Neural crest cell (in vitro differentiated cells): ENCODE measurements at regions not wholly inside any gene's neighbourhood (a gene's known extent, or its start where the extent isn't known, plus 50 kb on each side); places are given as distances from the start of the nearest gene placed in this dataset.
A peak's percentile ranks its signal among the peaks of the same experiment; 100 is the strongest.

ENCODE experiments used
- DNase-seq: peaks from one replicate; pipeline ENCODE4 v3.0.0; 2021; ENCODE audit warnings: low read depth, mixed read lengths, low spot score
- H3K27ac Mint-ChIP-seq: one replicate; pipeline ENCODE4 v1.8.0; 2021; ENCODE audit warnings: mild to moderate bottlenecking, mixed read lengths; ENCODE audit not compliant: unreplicated experiment
- H3K27me3 Mint-ChIP-seq: 2 replicates; pipeline ENCODE4 v1.8.0; 2021; ENCODE audit warnings: low read depth, mild to moderate bottlenecking, mixed read lengths
- H3K36me3 Mint-ChIP-seq: 2 replicates; pipeline ENCODE4 v1.8.0; 2021; ENCODE audit warnings: low read depth, mild to moderate bottlenecking, mixed read lengths
- H3K4me1 Mint-ChIP-seq: 2 replicates; pipeline ENCODE4 v1.8.0; 2021; ENCODE audit warnings: mixed read lengths
- H3K4me3 Mint-ChIP-seq: one replicate; pipeline ENCODE4 v1.8.0; 2021; ENCODE audit warnings: mild to moderate bottlenecking, mixed read lengths
- H3K9me3 Mint-ChIP-seq: 2 replicates; pipeline ENCODE4 v1.8.0; 2021; ENCODE audit warnings: mixed read lengths
- TF ChIP-seq, protein P1 (sequence below): fragments of 200-600 bp; sonication (generic); conservative IDR thresholded peaks from 2 replicates; pipeline ENCODE4 v1.5.0; 2021; ENCODE audit warnings: antibody characterized with exemption, mild to moderate bottlenecking

- H3K4me3 Mint-ChIP-seq = no peak overlapping the region
- peaks cover 4% of the 10 kb centered on the region for H3K9me3 Mint-ChIP-seq
- DNase-seq = no peak
- H3K36me3 Mint-ChIP-seq = no peaks in the 10 kb centered on the region
- TF ChIP-seq, protein P1, sequence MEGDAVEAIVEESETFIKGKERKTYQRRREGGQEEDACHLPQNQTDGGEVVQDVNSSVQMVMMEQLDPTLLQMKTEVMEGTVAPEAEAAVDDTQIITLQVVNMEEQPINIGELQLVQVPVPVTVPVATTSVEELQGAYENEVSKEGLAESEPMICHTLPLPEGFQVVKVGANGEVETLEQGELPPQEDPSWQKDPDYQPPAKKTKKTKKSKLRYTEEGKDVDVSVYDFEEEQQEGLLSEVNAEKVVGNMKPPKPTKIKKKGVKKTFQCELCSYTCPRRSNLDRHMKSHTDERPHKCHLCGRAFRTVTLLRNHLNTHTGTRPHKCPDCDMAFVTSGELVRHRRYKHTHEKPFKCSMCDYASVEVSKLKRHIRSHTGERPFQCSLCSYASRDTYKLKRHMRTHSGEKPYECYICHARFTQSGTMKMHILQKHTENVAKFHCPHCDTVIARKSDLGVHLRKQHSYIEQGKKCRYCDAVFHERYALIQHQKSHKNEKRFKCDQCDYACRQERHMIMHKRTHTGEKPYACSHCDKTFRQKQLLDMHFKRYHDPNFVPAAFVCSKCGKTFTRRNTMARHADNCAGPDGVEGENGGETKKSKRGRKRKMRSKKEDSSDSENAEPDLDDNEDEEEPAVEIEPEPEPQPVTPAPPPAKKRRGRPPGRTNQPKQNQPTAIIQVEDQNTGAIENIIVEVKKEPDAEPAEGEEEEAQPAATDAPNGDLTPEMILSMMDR = no peak
- H3K4me1 Mint-ChIP-seq = no peaks in the 10 kb centered on the region
- no peak overlapping the region for H3K27ac Mint-ChIP-seq
- H3K27me3 Mint-ChIP-seq = no peaks in the 10 kb centered on the region
Observed at GRCh38 chr21:16928439-16928838, 584.4 kb upstream of the CXADR start.

DNA sequence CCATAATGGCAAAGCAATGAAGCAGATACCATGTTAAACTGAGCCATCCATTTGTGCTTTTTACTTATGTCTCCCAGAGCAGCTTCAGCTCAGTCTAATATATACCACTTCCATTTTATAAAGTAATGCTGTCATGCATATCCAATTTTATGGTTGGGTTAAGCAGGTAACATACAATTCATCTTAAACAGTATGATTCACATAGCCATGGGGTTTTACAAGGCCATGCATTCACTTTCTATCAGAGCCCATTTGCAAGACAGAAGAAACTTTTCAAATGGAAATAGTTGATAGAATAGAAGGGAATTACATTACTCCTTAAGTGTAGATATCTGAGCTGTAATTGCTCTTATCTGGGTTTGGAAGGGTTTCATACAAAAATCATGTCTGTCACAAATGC, 580.5 kb upstream of the CXADR start:
- no peak overlapping the region for H3K4me3 Mint-ChIP-seq
- H3K27ac Mint-ChIP-seq = no peak overlapping the region
- peaks cover 4% of the 10 kb centered on the region for H3K9me3 Mint-ChIP-seq
- no peaks in the 10 kb centered on the region for H3K27me3 Mint-ChIP-seq
- TF ChIP-seq, protein P1 = no peak
- no peaks in the 10 kb centered on the region for H3K4me1 Mint-ChIP-seq
- no peaks in the 10 kb centered on the region for H3K36me3 Mint-ChIP-seq
- DNase-seq = no peak

GRCh38 chr21:16942703-16943102, 570.1 kb upstream of the CXADR start:
- peaks cover 12% of the 10 kb centered on the region for H3K9me3 Mint-ChIP-seq
- no peak overlapping the region for H3K27ac Mint-ChIP-seq
- DNase-seq = no peak
- no peaks in the 10 kb centered on the region for H3K27me3 Mint-ChIP-seq
- H3K36me3 Mint-ChIP-seq = peaks cover 4% of the 10 kb centered on the region
- TF ChIP-seq, protein P1 = peak; percentile 45
- H3K4me1 Mint-ChIP-seq = no peaks in the 10 kb centered on the region
- no peak overlapping the region for H3K4me3 Mint-ChIP-seq

DNA sequence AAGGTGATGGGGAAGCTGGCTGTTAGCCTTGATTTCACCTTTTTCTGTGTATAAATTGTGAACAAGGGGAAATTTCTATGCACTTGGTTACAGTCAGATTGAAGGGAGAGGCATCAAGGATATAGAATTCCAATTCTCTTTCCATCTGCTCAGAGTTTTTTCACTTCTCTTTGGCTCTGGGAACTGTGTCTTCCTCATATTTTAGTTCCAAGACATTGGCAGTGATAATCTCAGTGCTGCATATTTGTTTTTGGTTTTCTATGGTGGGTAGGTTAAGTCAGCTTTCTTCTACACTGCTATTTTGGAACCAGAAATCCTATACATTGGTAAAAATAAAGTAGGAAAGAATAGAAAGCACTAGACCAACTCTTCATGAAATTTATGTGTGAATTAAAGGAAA, 569.6 kb upstream of the CXADR start:
- TF ChIP-seq, protein P1 = no peak
- Mint-ChIP-seq H3K36me3 (peaks cover 4% of the 10 kb centered on the region), H3K4me1 (no peaks in the 10 kb centered on the region), H3K27me3 (no peaks in the 10 kb centered on the region), H3K27ac (no peak overlapping the region), H3K4me3 (no peak overlapping the region), H3K9me3 (peaks cover 10% of the 10 kb centered on the region)
- DNase-seq = no peak

DNA sequence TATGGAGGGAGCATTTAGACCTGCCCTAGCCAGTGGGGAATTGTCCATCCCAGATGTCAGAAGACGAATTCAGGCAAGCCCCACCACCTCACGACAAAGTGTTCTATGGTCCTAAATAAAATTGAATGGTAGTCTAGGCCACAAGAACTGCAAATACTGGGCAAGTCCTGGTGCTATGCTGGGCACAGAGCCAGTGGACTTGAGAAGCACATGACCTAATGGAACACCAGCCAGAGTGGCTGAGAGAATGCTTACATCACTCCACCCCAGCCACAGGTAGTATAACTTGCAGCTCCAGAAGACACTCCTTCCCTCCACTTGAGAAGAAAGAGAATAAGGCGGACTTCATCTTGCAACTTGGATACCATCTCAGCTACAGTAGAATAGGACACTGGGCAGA, 567.3 kb upstream of the CXADR start:
- H3K36me3 Mint-ChIP-seq = peaks cover 4% of the 10 kb centered on the region
- H3K4me3 Mint-ChIP-seq = no peak overlapping the region
- no peaks in the 10 kb centered on the region for H3K27me3 Mint-ChIP-seq
- H3K9me3 Mint-ChIP-seq = peaks cover 13% of the 10 kb centered on the region
- H3K4me1 Mint-ChIP-seq = no peaks in the 10 kb centered on the region
- DNase-seq = no peak
- TF ChIP-seq, protein P1 = no peak
- H3K27ac Mint-ChIP-seq = no peak overlapping the region

DNA sequence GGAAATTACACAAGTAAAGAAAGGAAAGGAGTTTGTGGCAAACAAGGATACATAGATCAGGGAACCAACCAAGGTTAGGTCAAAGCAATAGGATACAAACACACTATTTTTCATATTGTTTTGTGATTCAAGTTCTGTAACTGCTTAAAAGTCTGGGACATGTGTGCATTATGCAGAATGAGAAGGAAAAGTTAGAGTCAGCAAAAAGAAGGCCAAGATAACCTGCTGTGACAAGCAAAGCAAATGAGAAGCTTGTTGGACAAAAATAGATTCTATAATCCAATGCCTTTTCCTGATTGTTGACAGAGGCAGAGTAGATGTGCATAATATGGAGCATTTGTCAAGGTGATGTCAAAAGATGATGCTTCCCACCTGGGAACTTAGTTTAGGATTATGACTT, 556.0 kb upstream of the CXADR start:
- Mint-ChIP-seq H3K4me3 (no peak overlapping the region), H3K9me3 (peaks cover 2% of the 10 kb centered on the region), H3K36me3 (no peaks in the 10 kb centered on the region), H3K27me3 (no peaks in the 10 kb centered on the region), H3K4me1 (no peaks in the 10 kb centered on the region), H3K27ac (no peak overlapping the region)
- TF ChIP-seq, protein P1 = no peak
- DNase-seq = no peak
